ENCODE measurements at regions not wholly inside any gene's neighbourhood (a gene's known extent, or its start where the extent isn't known, plus 50 kb on each side); places are given as distances from the start of the nearest gene placed in this dataset.

- ChIA-PET CTCF (interaction anchor here (1.0 to 1.4 kb wide), 2 partner anchors 31 to 244 kb away, joined by 3 read pairs; no protein-coding TSS in a partner anchor), POLR2A (no interaction called here)
- TF ChIP-seq MAX (IDR thresholded peaks at IDR 0.05; ENCODE audit: low read depth) (no peak), CTCF (IDR thresholded peaks at IDR 0.05) (no peak), TAF1 (IDR thresholded peaks at IDR 0.05; ENCODE audit: borderline replicate concordance, low read depth, low read length) (no peak), RCOR1 (IDR thresholded peaks at IDR 0.05; ENCODE audit: low read length) (no peak), RXRA (IDR thresholded peaks at IDR 0.05; ENCODE audit: borderline replicate concordance, low read depth) (no peak), SMC3 (IDR thresholded peaks at IDR 0.05; ENCODE audit: low read depth, low read length) (no peak), NRF1 (IDR thresholded peaks at IDR 0.05; ENCODE audit: low read depth, low read length) (no peak), EP300 (IDR thresholded peaks at IDR 0.05; ENCODE audit: borderline replicate concordance in 1 of 2, low read depth in 1 of 2, low read length in 1 of 2) (no peak)
- no peaks in the 10 kb centered on the region for H4K20me1 ChIP-seq (ENCODE audit: insufficient read depth)
- H3K79me2 ChIP-seq (ENCODE audit: insufficient read depth), result no peaks in the 10 kb centered on the region
- no peak overlapping the region for H2AFZ ChIP-seq (ENCODE audit: low read depth)
- no peaks in the 10 kb centered on the region for H3K9me2 ChIP-seq
- no peaks in the 10 kb centered on the region for H3K4me1 ChIP-seq (ENCODE audit: control insufficient read depth in 1 of 2, insufficient read depth in 2 of 2, low read depth in 1 of 2, low read length in 1 of 2)
- no peak for DNase-seq
- H3F3A ChIP-seq (replicated peaks; ENCODE audit: insufficient read depth), result no peaks in the 10 kb centered on the region
- no peak overlapping the region for H3K27ac ChIP-seq (ENCODE audit: low read depth in 2 of 2, low read length in 1 of 2)
- WGBS (ENCODE audit: low lambda C conversion rate), result 20% methylated on average over 3 of the region's 3 CpGs
- H3K9ac ChIP-seq, result no peak overlapping the region
- H3K9me3 ChIP-seq, result no peaks in the 10 kb centered on the region
- H3K36me3 ChIP-seq (replicated peaks in 1 of 2; ENCODE audit: control insufficient read depth in 1 of 2, insufficient read depth in 2 of 2, low read length in 1 of 2), result no peaks in the 10 kb centered on the region
- H3K4me2 ChIP-seq, result no peak overlapping the region
- no peaks in the 10 kb centered on the region for H3K27me3 ChIP-seq (ENCODE audit: insufficient read depth)
- H3K4me3 ChIP-seq (ENCODE audit: low read depth in 2 of 2, low read length in 1 of 2), result no peak overlapping the region
Observed at GRCh38 chr9:88045686-88046085, 71.4 kb upstream of the CDK20 start.

GRCh38 chr9:88044200-88044599 lies 69.9 kb upstream of the CDK20 start:
- no peak for TF ChIP-seq USF2 (IDR thresholded peaks at IDR 0.05; ENCODE audit: borderline replicate concordance, low read depth, low read length)
- TF ChIP-seq USF1 (IDR thresholded peaks at IDR 0.05; ENCODE audit: borderline replicate concordance, low read depth), result no peak
- no peak for TF ChIP-seq EP300 (IDR thresholded peaks at IDR 0.05; ENCODE audit: borderline replicate concordance in 1 of 2, low read depth in 1 of 2, low read length in 1 of 2)
- TF ChIP-seq RAD21 (IDR thresholded peaks at IDR 0.05; ENCODE audit: low read length), result no peak
- TF ChIP-seq GABPA (IDR thresholded peaks at IDR 0.05; ENCODE audit: low read depth), result no peak
- no peak for TF ChIP-seq YY1 (IDR thresholded peaks at IDR 0.05; ENCODE audit: low read depth)
- no peak for TF ChIP-seq JUND (IDR thresholded peaks at IDR 0.05)
- TF ChIP-seq REST (IDR thresholded peaks at IDR 0.05; ENCODE audit: low read depth, low read length), result no peak
- TF ChIP-seq TEAD4 (IDR thresholded peaks at IDR 0.05; ENCODE audit: borderline replicate concordance, insufficient read depth), result no peak
- TF ChIP-seq FOXJ3 (CRISPR knock-in tag; IDR thresholded peaks at IDR 0.05), result no peak
- no peak for TF ChIP-seq EZH2phosphoT487 (IDR thresholded peaks at IDR 0.05; ENCODE audit: borderline replicate concordance, low read depth)
- no peak for TF ChIP-seq RFX5 (IDR thresholded peaks at IDR 0.05; ENCODE audit: low read length)
- no peak for TF ChIP-seq SMC3 (IDR thresholded peaks at IDR 0.05; ENCODE audit: low read depth, low read length)
- H3K36me3 ChIP-seq (replicated peaks in 1 of 2; ENCODE audit: control insufficient read depth in 1 of 2, insufficient read depth in 2 of 2, low read length in 1 of 2), result no peaks in the 10 kb centered on the region
- no peaks in the 10 kb centered on the region for H3K4me1 ChIP-seq (ENCODE audit: control insufficient read depth in 1 of 2, insufficient read depth in 2 of 2, low read depth in 1 of 2, low read length in 1 of 2)
- no peaks in the 10 kb centered on the region for H3F3A ChIP-seq (replicated peaks; ENCODE audit: insufficient read depth)
- no peak overlapping the region for H3K27ac ChIP-seq (ENCODE audit: low read depth in 2 of 2, low read length in 1 of 2)
- no peak overlapping the region for H3K4me3 ChIP-seq (ENCODE audit: low read depth in 2 of 2, low read length in 1 of 2)
- no peak overlapping the region for H3K4me2 ChIP-seq
- H3K27me3 ChIP-seq (ENCODE audit: insufficient read depth), result no peaks in the 10 kb centered on the region
- 41% methylated on average over 3 of the region's 3 CpGs for WGBS (ENCODE audit: low lambda C conversion rate)
- no peak overlapping the region for H2AFZ ChIP-seq (ENCODE audit: low read depth)
- no peaks in the 10 kb centered on the region for H3K9me3 ChIP-seq
- no peak overlapping the region for H3K9ac ChIP-seq
- DNase-seq, result no peak
- ChIA-PET CTCF (no interaction called here), POLR2A (no interaction called here)
- no peaks in the 10 kb centered on the region for H3K9me2 ChIP-seq
- H3K79me2 ChIP-seq (ENCODE audit: insufficient read depth), result no peaks in the 10 kb centered on the region
- no peaks in the 10 kb centered on the region for H4K20me1 ChIP-seq (ENCODE audit: insufficient read depth)

Measured in SK-N-SH (cell line).